ENCODE measurements at regions not wholly inside any gene's neighbourhood (a gene's known extent, or its start where the extent isn't known, plus 50 kb on each side); places are given as distances from the start of the nearest gene placed in this dataset.
"Not testable (repeated sequence)": the region's sequence is repeated elsewhere in the genome, so short reads cannot be mapped to it uniquely, and the experiment has no call there.

- Histone ChIP-seq H3K27ac (no peak overlapping the region), H3K36me3 (no peaks in the 10 kb centered on the region), H3K27me3 (no peaks in the 10 kb centered on the region), H3K4me1 (no peaks in the 10 kb centered on the region), H3K4me3 (no peak overlapping the region), H3K9me3 (peaks cover 0 to 32% (median 0%) of the 10 kb centered on the region in 3 donors)
- ATAC-seq, result no peak
- TF ChIP-seq POLR2AphosphoS5 (IDR thresholded peaks at IDR 0.05) (no peak), CTCF (IDR thresholded peaks at IDR 0.05) (no peak), POLR2A (IDR thresholded peaks at IDR 0.05) (no peak), EP300 (IDR thresholded peaks at IDR 0.05) (no peak)
- WGBS, 2 donors (ENCODE audit: low coverage in 1 of 2), result 83% methylated on average over 2 of the region's 4 CpGs; no CpG with 5 or more reads in 1 of the 2 donors
Observed at GRCh38 chr9:93891549-93892310, 63.4 kb downstream of the BARX1 start.

GRCh38 chr9:93891050-93891449 is 64.1 kb downstream of the BARX1 start:
- no peak for ATAC-seq

GRCh38 chr9:93890436-93890935 is 64.7 kb downstream of the BARX1 start:
- no peak overlapping the region for H3K4me3 ChIP-seq
- peaks cover 0 to 32% (median 0%) of the 10 kb centered on the region in 3 donors for H3K9me3 ChIP-seq
- 20 to 44% methylated on average over 1 of the region's 2 CpGs for WGBS, 2 donors (ENCODE audit: low coverage in 1 of 2)
- H3K27me3 ChIP-seq, result no peaks in the 10 kb centered on the region
- no peak overlapping the region for H3K27ac ChIP-seq
- ATAC-seq, result no peak
- H3K36me3 ChIP-seq, result no peaks in the 10 kb centered on the region
- TF ChIP-seq POLR2A (IDR thresholded peaks at IDR 0.05) (no peak), CTCF (IDR thresholded peaks at IDR 0.05) (no peak), EP300 (IDR thresholded peaks at IDR 0.05) (no peak), POLR2AphosphoS5 (IDR thresholded peaks at IDR 0.05) (no peak)
- H3K4me1 ChIP-seq, result no peaks in the 10 kb centered on the region

More at GRCh38 chr9:93891050-93891449, 64.1 kb downstream of the BARX1 start:
- no peaks in the 10 kb centered on the region for H3K36me3 ChIP-seq
- 90 to 96% methylated on average over 4 to 6 of the region's 6 CpGs for WGBS, 2 donors (ENCODE audit: low coverage in 1 of 2)
- H3K4me3 ChIP-seq, result no peak overlapping the region
- peaks cover 0 to 32% (median 0%) of the 10 kb centered on the region in 3 donors for H3K9me3 ChIP-seq
- no peak overlapping the region for H3K27ac ChIP-seq
- H3K4me1 ChIP-seq, result no peaks in the 10 kb centered on the region
- no peak for TF ChIP-seq CTCF (IDR thresholded peaks at IDR 0.05)
- TF ChIP-seq POLR2AphosphoS5 (IDR thresholded peaks at IDR 0.05), result no peak
- no peak for TF ChIP-seq POLR2A (IDR thresholded peaks at IDR 0.05)
- TF ChIP-seq EP300 (IDR thresholded peaks at IDR 0.05), result no peak
- H3K27me3 ChIP-seq, result no peaks in the 10 kb centered on the region

GRCh38 chr9:93886911-93887310 is 68.2 kb downstream of the BARX1 start:
- Histone ChIP-seq H3K36me3 (no peaks in the 10 kb centered on the region), H3K9me3 (peaks cover 0 to 13% (median 0%) of the 10 kb centered on the region in 3 donors), H3K27ac (no peak overlapping the region), H3K4me1 (no peaks in the 10 kb centered on the region), H3K27me3 (no peaks in the 10 kb centered on the region), H3K4me3 (no peak overlapping the region)
- 70% methylated on average over 7 of the region's 7 CpGs; no CpG with 5 or more reads in 1 of the 2 donors for WGBS, 2 donors (ENCODE audit: low coverage in 1 of 2)
- TF ChIP-seq EP300 (IDR thresholded peaks at IDR 0.05) (no peak), POLR2AphosphoS5 (IDR thresholded peaks at IDR 0.05) (no peak), CTCF (IDR thresholded peaks at IDR 0.05) (no peak), POLR2A (IDR thresholded peaks at IDR 0.05) (no peak)
- ATAC-seq, result no peak

- Histone ChIP-seq H3K27me3 (no peaks in the 10 kb centered on the region), H3K4me1 (no peaks in the 10 kb centered on the region), H3K9me3 (peaks cover 0 to 8% (median 0%) of the 10 kb centered on the region in 3 donors), H3K27ac (no peak overlapping the region), H3K4me3 (no peak overlapping the region), H3K36me3 (no peaks in the 10 kb centered on the region)
- 48% methylated on average over 1 of the region's 1 CpG; no CpG with 5 or more reads in 1 of the 2 donors for WGBS, 2 donors (ENCODE audit: low coverage in 1 of 2)
- ATAC-seq, result no peak
- no peak for TF ChIP-seq POLR2AphosphoS5 (IDR thresholded peaks at IDR 0.05)
- TF ChIP-seq POLR2A (IDR thresholded peaks at IDR 0.05), result no peak
- TF ChIP-seq EP300 (IDR thresholded peaks at IDR 0.05), result no peak
- TF ChIP-seq CTCF (IDR thresholded peaks at IDR 0.05), result no peak
Observed at GRCh38 chr9:93884808-93885207, 70.3 kb downstream of the BARX1 start.

GRCh38 chr9:93879662-93880407 is 75.3 kb downstream of the BARX1 start:
- 80 to 93% methylated on average over 1 to 9 of the region's 35 CpGs for WGBS, 2 donors (ENCODE audit: low coverage in 1 of 2)
- ATAC-seq, H3K27me3 ChIP-seq: not testable (repeated sequence)

More at GRCh38 chr9:93879662-93880407, 75.3 kb downstream of the BARX1 start:
- H3K4me3 ChIP-seq, H3K4me1 ChIP-seq, H3K27ac ChIP-seq, H3K36me3 ChIP-seq: not testable (repeated sequence)
- H3K9me3 ChIP-seq, result peaks cover 0 to 22% (median 2%) of the 10 kb centered on the region in 3 donors

Data from gastroesophageal sphincter (tissue), 4 donors.